GM12873 (cell line): ENCODE measurements at regions not wholly inside any gene's neighbourhood (a gene's known extent, or its start where the extent isn't known, plus 50 kb on each side); places are given as distances from the start of the nearest gene placed in this dataset.

ENCODE experiments used
- CTCF ChIP-seq: IDR thresholded peaks from 2 replicates; pipeline ENCODE4 v1.5.1; 2012; ENCODE audit warnings: low read depth, mild to moderate bottlenecking, moderate library complexity, low read length, control low read depth; ENCODE audit not compliant: insufficient read depth; ENCODE audit errors: missing control alignments

GRCh38 chr15:70303981-70304380 lies 206.3 kb upstream of the TLE3 start:
- TF ChIP-seq CTCF = no peak

DNA sequence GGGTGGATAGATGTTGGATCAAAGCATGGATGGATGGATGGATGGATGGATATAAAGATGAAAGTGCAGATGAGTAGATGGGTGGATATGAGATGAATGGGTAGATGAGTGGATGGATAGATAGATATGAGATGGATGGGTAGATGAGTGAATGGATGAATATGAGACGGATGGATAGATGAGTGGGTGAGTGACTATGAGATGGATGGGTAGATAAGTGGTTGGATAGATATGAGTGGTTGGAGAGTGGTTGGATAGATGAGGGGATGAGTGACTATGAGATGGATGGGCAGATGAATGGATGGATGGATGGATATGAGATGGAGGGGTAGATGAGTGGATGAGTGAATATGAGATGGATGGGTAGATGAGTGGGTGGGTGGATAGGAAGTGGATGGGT lies 204.6 kb upstream of the TLE3 start:
- TF ChIP-seq CTCF = no peak

DNA sequence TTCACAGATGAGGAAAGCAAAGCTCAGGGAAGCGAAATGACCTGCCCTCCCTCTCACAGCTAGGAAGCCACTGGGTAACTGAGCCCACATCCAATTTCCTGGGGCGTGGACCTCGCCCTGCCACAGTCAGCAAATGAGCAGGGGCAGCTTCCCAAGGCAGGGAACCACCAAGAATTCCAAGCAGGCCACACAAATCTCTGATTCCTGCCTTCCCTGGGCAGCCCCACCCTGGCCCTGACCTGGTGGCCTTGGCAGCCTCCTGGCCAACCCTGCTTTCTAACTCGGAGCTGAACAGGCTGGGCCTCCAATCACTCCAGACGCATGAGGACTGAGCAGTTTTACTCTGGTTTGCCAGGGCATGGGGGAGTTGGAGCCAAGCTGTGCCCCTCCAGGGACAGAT lies 203.7 kb upstream of the TLE3 start:
- TF ChIP-seq CTCF = no peak

GRCh38 chr15:70299931-70300869 lies 202.5 kb upstream of the TLE3 start:
- TF ChIP-seq CTCF = no peak

- no peak for TF ChIP-seq CTCF
Measured at GRCh38 chr15:70297465-70298058, 199.8 kb upstream of the TLE3 start.

GRCh38 chr15:70294731-70295305 lies 197.1 kb upstream of the TLE3 start:
- no peak for TF ChIP-seq CTCF
